ENCODE measurements at regions not wholly inside any gene's neighbourhood (a gene's known extent, or its start where the extent isn't known, plus 50 kb on each side); places are given as distances from the start of the nearest gene placed in this dataset. TPM values are rescaled to one million over a fixed set of nuclear protein-coding genes. Genes with fewer than 3 reads are reported as not detected.

DNA sequence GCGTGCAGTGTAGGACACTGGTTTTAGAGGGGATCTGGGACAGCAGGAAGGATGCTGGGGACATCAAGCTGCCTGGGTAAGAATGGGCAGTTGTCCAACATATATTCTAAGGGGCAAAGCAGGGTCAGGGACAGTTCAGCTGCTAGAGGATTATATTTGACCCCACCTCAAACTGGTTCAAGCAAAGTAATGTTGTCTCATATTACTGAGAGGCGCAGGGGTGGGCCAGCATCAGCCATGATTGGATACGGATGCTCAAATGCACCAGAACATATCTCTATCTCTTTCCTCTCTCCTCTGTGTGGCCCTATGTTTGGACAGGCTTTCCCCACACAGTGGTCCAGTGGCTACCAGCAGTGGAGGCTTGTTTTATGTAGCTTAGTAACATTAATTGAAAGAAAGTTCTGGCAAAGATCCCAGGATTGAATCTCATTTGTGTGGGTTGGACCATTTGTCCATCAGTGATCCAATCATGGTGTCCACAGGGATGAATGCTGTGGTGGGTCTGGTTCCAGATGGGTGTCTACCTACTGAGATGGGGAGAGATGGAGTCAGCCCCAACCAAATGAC lies 49.8 kb upstream of the RGMA start (continued):
- TF ChIP-seq, protein P1, sequence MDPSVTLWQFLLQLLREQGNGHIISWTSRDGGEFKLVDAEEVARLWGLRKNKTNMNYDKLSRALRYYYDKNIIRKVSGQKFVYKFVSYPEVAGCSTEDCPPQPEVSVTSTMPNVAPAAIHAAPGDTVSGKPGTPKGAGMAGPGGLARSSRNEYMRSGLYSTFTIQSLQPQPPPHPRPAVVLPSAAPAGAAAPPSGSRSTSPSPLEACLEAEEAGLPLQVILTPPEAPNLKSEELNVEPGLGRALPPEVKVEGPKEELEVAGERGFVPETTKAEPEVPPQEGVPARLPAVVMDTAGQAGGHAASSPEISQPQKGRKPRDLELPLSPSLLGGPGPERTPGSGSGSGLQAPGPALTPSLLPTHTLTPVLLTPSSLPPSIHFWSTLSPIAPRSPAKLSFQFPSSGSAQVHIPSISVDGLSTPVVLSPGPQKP (IDR thresholded peaks at IDR 0.05; ENCODE audit: low read depth, low read length), result no peak

Small RNAs in the stretch of these regions (small RNA-seq; reads per million reads assigned to genes)
- not detected for gene AC103996.1
- not detected for gene AC112693.2

Measured in GM12878 (cell line).